ENCODE measurements at regions not wholly inside any gene's neighbourhood (a gene's known extent, or its start where the extent isn't known, plus 50 kb on each side); places are given as distances from the start of the nearest gene placed in this dataset.
A peak's percentile ranks its signal among the peaks of the same experiment; 100 is the strongest.
"Not testable (repeated sequence)": the region's sequence is repeated elsewhere in the genome, so short reads cannot be mapped to it uniquely, and the experiment has no call there.

DNA sequence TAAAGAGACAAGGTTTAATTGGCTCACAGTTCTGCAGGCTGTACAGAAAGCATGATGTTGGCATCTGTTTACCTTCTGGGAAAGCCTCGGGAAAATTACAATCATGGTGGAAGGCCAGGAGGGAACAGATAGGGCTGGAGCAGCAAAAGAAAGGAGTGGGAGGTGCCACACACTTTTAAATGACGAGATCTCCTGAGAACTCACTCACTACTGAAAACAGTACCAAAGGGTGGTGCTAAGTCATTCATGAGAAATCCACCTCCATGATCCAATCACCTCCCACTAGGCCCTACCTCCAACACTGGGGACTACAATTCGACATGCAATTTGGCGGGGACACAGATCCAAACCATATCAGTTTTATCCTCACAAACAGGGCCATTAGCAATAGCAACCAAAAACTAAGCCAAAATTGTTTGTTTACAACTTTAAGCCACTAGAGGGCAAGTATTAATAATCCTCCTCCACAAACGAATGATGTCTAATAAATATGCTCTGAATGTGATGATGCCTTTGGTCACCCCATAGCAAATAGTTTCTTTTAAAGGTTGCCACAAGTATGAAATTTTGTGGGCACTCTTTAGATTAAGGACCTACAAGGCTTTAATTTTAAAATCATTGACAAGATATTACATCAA, 129.2 kb upstream of the NRBF2 start:
- DNase-seq (ENCODE audit: low read depth in 2 of 3, low spot score in 1 of 3): no peak

DNA sequence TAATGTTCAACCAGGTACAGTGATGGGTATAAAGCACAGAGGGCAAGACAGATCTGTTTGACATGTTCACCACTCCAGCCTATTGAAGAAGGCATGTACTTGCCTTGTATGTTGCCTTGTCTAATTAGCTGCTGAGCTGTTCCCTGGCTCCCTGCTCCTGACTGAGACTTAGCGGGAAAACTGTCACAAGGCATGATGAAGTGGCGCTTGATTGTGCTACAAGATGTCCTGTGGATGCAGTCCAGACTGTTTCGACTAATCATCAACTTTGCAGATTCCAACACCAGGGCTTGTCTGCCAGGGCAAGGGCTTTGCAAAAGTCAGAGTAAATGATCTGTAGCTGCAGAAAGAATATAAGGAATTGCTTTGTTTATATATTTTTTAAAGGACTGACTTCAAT, 136.2 kb upstream of the NRBF2 start:
- DNase-seq (ENCODE audit: low read depth in 2 of 3, low spot score in 1 of 3): no peak

DNA sequence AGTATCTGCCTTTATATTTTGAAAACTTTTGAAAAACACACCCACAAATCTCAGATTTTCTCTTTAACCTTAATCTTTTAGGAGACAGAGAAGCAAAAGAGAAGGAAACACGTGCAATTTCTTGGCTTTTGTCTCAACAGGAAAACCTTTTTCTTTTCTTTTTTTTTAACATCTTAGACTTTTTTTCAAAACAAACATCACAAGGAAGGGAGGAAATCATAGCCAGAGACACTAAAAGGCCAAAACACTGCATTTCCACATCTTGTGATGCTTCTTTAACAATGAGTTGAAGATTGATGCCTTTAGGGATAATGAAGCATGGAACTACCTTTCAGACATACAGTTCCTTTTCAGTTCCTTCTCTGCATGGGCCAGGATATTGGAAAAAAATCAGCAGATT, 136.6 kb upstream of the NRBF2 start:
- no peak for DNase-seq (ENCODE audit: low read depth in 2 of 3, low spot score in 1 of 3)

DNA sequence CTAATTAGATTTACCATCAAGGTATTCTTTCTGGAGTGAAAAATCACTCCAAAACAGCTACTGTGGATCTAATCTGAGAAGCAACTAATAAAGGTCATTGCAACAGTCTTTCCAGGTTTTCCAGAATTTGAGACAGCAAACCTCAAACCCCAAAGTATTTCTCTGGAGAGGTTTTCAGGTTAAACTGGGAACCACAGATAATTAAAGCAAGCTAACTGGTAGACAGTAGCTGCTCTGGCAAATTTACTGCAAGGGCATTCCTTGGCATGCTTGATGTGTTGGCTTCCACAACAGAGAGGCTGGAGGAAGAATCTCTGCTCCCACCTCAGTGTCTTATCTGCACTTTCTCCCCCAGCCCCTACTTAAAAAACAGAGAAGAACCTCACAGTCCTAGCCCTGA, 140.0 kb upstream of the NRBF2 start:
- DNase-seq (ENCODE audit: low read depth in 2 of 3, low spot score in 1 of 3): no peak

DNA sequence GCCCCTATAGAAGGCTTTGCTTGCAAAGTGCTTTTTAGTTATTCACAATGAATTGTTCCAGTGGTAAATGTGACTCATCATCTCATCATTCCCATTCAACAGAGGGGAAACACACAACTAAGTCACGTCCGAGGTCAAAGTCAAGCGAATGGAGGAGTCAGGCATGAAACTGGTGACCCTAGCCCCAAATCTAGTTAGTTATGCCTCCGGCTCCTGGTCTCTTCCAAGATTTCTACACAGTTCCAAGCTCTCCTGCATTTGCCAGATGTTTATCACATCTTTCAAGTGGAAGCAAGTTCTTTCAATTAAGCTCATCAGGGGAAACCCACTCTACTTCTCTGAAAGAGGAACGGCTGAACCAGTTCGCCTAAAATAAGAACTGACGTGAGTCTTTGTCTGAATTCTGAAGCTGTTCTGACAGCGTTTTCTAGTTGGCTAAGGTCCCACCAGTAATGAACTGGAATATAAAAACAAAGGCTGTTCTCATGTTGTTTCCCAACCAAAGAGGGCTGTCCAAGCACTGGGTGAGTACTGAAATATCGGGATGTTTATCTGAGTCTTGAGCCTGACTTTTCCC, 140.9 kb upstream of the NRBF2 start:
- DNase-seq (ENCODE audit: low read depth in 2 of 3, low spot score in 1 of 3): peak in 1 of 3 donors; percentile 8

DNA sequence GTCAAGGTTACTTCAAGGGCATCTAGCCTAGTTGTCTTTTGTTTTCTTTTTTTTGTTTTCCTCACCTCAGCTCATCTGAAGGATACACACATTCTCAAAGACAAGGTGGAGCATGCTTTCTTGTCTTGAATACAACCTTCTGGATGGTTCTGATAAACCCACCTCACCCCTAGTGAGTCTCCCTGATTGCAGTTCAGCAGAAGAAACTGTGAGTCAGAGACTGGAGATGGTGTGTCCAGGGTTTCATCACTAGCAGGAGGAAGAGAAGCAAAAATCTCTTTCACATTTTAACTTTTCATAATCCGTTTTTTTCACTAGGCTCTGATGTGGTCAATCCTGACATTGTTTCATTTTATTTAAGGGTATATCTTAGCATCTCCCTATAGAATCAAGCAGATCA, 143.0 kb upstream of the NRBF2 start:
- no peak for DNase-seq (ENCODE audit: low read depth in 2 of 3, low spot score in 1 of 3)

DNA sequence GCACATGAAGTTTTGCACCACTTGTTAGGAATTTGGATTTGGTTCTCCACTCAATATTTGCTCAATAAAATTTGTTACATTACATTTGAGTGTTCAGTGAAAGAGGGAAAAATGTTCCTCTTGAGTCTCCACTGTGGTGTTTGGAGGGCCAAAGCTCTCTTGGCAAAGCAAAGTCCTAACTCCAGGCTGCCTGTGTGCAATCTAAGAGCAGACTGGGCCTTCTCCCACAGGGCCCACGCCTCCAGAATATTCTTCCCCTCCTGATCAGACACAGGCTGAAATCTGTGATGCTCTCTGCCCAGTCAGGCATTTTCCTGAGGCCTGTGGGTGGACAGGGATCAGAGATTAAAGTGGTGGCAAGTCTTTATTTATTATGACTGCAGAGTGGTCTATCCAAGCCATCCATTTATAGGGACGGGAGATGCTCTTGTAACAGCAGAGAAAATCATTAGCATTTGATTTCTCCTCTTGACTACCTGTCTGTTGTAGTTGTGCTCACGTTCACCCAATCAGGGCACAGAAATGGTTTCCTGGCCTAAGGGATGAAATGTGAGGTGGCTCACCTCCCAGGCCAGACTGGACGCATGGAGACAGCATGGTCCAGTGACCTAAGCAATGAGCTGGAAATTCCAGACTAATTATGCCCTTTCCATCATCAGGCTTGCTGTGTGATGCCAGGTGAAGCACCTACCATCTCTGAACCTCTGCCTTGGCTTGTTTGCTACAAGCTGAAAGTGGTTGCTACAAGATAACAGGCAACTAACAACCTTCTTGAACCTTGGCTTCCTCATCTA, 147.1 kb upstream of the NRBF2 start:
- DNase-seq (ENCODE audit: low read depth in 2 of 3, low spot score in 1 of 3): no peak

DNA sequence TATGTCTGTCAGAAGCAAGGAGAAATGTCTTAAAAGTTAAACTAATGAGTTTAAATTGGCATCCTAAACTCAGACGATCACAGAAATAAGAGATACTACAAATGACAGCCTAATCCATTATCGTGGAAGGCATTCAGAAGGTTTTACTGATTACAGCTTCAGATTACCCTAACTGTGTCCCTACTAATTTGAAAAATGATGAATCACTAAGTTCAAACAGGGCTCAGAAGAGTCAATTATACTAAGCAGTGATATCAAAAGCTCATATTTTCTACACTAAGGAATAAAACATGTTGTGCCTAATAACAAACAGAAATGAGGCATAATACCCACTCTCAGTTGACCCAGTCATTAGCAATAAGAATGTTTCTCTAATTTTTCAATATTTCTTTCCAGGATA, 152.0 kb upstream of the NRBF2 start:
- DNase-seq (ENCODE audit: low read depth in 2 of 3, low spot score in 1 of 3): no peak

DNA sequence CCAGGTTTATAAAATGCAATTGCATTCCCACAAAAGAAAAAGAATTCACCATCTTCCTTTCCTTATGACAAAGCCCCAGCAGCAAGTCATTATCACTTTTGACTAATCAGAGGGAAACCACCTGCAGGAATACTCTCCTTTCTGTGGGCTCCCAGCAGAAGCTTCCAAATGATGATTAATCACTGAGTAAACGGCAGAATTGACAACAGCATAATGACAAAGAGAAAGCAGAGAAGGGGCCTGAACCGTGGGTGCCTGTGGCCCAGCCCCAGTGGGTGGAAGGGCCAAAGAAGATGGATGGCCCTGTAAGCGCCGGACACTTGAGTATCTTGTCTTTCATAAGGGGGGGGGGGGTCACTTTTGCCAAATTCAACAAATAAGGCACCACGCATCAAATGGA, 152.4 kb upstream of the NRBF2 start:
- peak in 2 of 3 donors; percentile 20 to 33 for DNase-seq (ENCODE audit: low read depth in 2 of 3, low spot score in 1 of 3)

DNA sequence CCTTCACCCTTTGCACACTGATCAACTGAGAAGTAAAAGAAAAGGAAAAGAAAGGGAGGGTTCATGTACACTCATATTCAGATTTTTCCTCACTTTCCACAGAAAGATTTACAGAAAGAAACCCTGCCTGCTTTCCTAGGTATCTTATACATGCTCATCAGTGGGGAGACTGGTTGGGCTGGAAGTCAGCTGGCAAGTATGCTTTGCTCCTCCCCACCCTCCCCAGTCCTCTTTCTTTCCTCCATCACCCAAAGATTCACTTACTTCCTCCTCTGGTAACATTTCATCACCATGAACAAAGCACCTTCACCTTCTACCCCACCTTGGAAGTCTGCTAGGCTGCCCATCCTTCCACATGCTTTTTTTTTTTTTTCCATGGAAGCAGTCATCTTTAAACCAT, 153.2 kb upstream of the NRBF2 start:
- no peak for DNase-seq (ENCODE audit: low read depth in 2 of 3, low spot score in 1 of 3)

DNA sequence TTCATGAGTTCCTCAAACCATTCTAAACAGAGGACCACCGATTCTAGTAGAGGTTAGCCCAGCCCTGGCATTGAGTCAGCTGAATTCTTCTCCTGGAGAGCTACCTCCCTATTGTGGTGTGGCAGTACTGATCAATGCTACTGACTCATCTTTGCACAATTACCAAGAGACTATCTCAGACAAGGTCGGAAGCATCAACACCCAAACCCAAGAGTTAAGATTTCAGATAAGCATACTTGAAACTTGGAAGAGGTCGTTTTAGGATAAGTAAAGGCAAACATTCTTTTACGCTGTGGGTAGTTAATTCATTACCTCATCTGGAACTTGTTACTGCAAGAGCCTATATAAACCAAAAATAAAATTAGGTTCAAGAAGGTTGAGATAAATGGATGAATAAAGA, 154.6 kb upstream of the NRBF2 start:
- no peak for DNase-seq (ENCODE audit: low read depth in 2 of 3, low spot score in 1 of 3)

DNA sequence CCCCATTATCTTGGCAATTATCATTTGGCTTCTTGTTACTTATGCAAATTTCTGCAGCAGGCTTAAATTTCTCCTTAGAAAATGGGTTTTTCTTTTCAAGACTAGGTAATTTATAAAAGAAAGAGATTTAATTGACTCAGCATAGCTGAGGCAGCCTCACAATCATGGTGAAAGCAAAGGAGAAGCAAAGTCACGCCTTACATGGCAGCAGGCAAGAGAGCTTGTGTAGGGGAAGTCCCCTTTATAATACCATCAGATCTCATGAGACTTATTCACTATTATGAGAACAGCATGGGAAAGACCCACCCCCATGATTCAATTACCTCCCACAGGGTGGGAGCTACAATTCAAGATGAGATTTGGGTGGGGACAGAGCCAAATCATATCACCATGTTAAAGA, 158.3 kb upstream of the NRBF2 start:
- DNase-seq (ENCODE audit: low read depth in 2 of 3, low spot score in 1 of 3): not testable (repeated sequence)

DNA sequence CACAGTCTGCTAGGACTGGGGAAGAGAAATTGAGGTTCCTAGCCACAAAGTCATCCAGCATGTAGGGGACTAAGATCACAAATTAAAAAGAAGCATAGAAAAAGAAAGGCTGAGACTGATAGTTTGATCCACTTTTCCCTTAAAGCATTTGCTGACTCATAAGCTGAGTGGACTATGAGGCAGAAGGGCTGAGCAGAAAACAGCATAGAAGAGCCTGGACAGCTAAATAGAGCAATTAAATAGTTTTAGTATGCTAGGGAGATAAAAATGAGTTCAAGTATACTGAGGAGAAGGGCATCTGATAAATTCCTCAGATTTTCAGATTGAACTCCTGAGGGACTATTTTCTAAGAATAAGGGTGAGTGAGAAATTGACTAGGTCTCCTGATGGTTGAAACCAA, 155.9 kb upstream of the EGR2 start:
- no peak for DNase-seq (ENCODE audit: low read depth in 2 of 3, low spot score in 1 of 3)

DNA sequence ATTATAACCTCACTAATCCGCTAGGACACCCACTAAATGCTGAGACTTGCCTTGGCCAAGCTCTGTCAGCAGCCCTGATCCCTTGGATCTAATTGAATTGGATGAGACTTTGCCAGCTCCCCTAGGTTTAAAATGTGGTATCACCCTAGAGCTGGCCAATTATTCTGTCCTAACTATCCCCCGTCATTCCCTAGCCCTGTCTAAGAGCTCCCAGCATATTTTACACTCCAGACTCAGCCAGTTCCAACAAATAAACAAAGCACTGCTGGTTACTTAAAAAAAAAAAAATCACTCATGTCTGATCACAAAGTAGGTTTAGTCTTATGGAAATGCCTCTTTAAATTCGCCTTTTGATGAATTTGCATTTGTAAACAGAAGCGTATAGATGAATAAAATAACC, 147.9 kb upstream of the EGR2 start:
- DNase-seq (ENCODE audit: low read depth in 2 of 3, low spot score in 1 of 3): no peak

DNA sequence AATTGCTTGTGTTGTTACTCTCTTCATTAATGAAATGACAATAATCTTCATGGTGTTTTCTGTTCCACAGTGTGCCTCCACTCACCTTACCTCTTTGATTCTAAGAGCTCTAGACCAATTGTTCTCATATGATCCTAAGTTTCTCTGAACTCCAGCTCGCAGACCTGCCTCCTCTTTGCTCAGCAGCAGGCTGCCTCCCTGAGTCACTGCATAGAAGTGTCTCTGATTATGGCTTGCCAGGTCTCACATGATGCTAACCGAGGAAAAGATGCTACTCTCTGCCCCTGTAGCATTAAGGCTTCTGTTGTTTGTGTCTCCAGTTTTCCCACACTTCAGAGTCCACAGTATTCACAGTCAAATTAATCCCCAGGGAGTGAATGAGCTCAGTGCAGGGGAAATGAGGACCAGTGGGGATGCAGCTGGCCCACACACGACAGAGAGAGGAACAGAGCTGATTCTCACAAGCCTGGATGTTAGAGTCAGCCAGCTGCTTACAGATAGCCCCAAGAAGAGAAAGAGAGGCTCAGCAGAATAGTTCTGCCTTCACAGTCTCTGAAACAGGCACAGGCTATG, 145.9 kb upstream of the EGR2 start:
- DNase-seq (ENCODE audit: low read depth in 2 of 3, low spot score in 1 of 3): no peak

DNA sequence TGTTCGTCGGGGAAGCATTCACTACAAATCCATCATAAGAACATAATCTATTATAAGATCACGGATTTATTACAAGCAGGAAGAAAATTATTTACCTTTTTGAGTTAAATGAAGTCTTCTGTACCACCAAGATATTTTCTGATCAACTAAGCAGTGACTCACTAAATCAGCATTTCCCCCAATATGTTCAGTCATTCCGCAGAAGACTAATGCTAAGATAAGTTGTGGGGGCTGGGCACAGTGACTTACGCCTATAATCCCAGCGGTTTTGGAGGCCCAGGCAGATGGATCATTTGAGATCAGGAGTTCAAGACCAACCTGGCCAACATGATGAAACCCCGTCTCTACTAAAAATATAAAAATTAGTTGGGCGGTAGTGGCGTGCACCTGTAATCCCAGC, 144.2 kb upstream of the EGR2 start:
- DNase-seq (ENCODE audit: low read depth in 2 of 3, low spot score in 1 of 3): no peak

DNA sequence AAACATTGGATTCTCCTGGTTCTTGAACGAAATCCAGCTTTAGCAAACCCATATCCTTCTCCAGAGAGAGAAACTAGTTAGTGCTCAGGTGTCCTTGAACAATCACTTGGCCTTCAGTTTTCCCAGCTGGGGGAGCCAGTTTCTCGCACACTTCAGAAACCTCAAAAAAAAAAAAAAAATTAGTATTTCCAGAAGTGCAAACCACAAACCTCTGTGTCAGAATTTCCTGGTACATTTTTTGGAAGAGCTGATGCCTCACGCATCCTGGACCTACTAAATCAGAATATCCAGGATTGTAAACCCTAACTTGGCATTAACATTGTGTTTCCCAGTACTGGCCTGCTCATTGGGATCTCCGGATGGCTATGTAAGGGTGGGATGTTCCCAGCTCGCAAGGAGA, 143.4 kb upstream of the EGR2 start:
- no peak for DNase-seq (ENCODE audit: low read depth in 2 of 3, low spot score in 1 of 3)

DNA sequence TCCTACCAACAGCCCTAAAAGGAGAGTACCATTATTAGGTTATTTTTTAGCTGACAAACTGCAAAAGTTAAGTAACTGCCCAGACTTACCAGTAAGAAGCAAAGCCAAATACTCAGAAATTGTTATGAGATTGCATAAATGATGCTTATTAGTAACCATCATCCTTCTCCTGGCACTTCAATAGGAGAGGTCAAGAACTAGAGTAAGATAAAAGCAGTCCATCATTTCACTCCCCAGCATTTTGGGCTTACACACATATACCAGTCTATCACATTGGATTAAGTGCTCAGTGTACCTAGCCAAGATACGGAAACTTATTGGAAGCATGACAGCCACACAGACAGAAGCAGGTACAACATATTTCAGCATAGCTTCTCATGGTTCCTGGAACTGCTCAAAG, 142.8 kb upstream of the EGR2 start:
- DNase-seq (ENCODE audit: low read depth in 2 of 3, low spot score in 1 of 3): no peak

DNA sequence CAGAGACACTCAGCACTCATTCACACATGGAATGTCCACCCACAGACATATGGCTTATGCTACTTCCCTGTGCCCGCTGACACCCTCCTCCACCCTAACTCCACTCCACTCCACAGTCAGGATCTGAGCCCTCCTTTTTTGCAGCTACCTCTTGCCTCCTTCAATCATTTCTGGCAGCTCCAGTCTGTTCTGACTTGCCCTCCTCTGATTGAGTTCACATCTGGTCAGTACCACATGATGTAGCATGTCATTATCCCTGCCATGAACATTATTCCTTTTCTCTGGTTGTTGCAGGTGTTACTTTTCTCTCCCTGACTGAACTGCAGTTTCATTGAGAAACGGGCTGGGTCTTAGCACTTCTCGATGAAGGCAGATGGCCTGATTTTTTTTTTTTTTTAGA, 130.1 kb upstream of the EGR2 start:
- DNase-seq (ENCODE audit: low read depth in 2 of 3, low spot score in 1 of 3): no peak

DNA sequence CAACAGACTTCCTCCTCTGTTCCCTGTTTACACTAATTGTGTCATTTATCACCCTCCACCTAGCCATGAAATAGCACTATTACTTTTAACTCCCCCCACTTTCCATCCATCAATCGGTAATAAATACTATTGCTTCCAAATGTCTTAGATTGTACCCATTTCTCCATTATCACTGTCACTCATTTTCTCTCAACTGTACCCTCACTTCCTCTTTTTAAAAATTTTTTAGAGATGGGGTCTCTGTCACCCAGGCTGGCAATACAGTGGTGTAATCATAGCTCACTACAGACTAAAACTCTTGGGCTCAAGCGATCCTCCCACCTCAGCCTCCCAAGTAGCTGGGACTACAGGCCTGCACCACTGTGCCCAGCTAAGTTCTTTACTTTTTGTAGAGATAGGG, 123.5 kb upstream of the EGR2 start:
- DNase-seq (ENCODE audit: low read depth in 2 of 3, low spot score in 1 of 3): no peak

DNA sequence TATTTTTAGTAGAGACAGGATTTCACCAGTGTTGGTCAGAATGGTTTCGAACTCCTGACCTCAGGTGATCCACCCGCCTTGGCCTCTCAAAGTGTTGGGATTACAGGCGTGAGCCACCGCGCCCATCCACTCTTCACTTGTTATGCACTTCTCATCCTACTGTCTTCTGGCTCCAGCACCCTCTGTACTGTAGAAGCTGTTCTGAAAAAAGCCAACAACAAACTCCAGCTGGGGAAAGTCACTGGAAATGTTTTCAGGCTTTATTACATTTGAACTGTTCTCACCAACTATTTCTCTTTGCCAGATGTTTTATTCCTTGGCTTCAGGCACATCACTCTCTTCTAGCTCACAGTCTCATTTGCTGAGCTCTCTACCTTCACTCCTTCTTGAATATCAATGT, 122.5 kb upstream of the EGR2 start:
- no peak for DNase-seq (ENCODE audit: low read depth in 2 of 3, low spot score in 1 of 3)

DNA sequence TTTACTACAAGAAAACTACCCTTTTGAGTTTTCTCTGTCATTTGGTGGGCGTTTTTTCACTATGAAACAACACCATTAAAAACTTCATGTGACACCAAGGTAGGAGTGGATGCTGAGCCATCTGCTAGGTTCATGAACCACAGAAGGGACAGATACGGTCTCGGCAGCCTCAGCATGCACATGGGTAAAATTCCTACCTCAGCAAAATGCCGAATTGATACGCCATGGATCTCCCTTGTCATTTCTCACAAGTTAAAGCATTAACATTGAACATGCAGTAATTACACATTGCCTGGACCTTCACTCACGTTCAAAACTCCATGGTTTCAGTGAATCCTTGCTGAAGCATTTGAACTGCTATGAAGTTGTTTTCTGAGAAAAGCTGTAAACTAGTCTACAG, 121.5 kb upstream of the EGR2 start:
- no peak for DNase-seq (ENCODE audit: low read depth in 2 of 3, low spot score in 1 of 3)
